A549 (cell line): ENCODE measurements at regions not wholly inside any gene's neighbourhood (a gene's known extent, or its start where the extent isn't known, plus 50 kb on each side); places are given as distances from the start of the nearest gene placed in this dataset.

Experiments
- ATAC-seq, 2 experiments: fragments of 200-7000 bp in 1 of 2; fragments of >200 bp in 1 of 2; cut with Nextera tagmentation in 1 of 2; cut with Tn5 transposase in 1 of 2; 3 replicates each; pipeline versions ENCODE4 v1.8.0 to v1.9.1; 2018 to 2020; ENCODE audit warnings: mild to moderate bottlenecking in 1 of 2, moderate library complexity in 1 of 2
- CTCF ChIA-PET: fragments of 300-600 bp; sonication (Branson Sonifier 250); formaldehyde crosslinking; extraction: SDS; loops from one replicate; lab custom pipeline; 2021; ENCODE audit warnings: antibody characterized with exemption, inconsistent platforms; lab: Yijun Ruan, JAX
- POLR2A ChIA-PET: fragments of 350-600 bp; formaldehyde crosslinking; extraction: SDS; loops from one replicate; lab custom pipeline; 2021; ENCODE audit warnings: antibody characterized with exemption, inconsistent platforms; lab: Yijun Ruan, JAX
- DNase-seq, 2 experiments: peaks; one replicate each; pipeline versions ENCODE4 v3.0.0 to v3.0.0-alpha.2; 2011 to 2016; ENCODE audit warnings: low read depth in 1 of 2, low spot score in 1 of 2
- FAIRE-seq: peaks from 2 replicates; lab custom pipeline; 2011; peaks lifted over from hg19 to GRCh38; lab: Jason Lieb, UNC
- H3K27ac ChIP-seq, 2 experiments: fragments of >200 bp; sonication (Bioruptor Twin); formaldehyde crosslinking; 3 replicates each; pipeline ENCODE4 v1.5.1; 2016 to 2017
- H3K4me1 ChIP-seq: fragments of >200 bp; sonication (Bioruptor Twin); formaldehyde crosslinking; 3 replicates; pipeline ENCODE4 v1.6.1; 2016
- H3K4me2 ChIP-seq: fragments of >200 bp; sonication (Bioruptor Twin); formaldehyde crosslinking; 3 replicates; pipeline ENCODE4 v1.6.1; 2016
- H3K4me3 ChIP-seq: fragments of >200 bp; sonication (Bioruptor Twin); formaldehyde crosslinking; 3 replicates; pipeline ENCODE4 v1.5.1; 2016
- H3K9me3 ChIP-seq: fragments of >200 bp; sonication (Bioruptor Twin); formaldehyde crosslinking; 3 replicates; pipeline ENCODE4 v1.6.1; 2016
- BHLHE40 ChIP-seq: IDR thresholded peaks from 2 replicates; pipeline ENCODE4 v1.6.1; 2012; ENCODE audit warnings: low read depth, low read length, inconsistent platforms
- CBX8 ChIP-seq: fragments of 200-600 bp; sonication (generic); IDR thresholded peaks from 2 replicates; pipeline ENCODE4 v1.6.1; 2016
- CEBPB ChIP-seq, 2 experiments: fragments of >200 bp in 1 of 2; sonication (Bioruptor Twin) in 1 of 2; formaldehyde crosslinking in 1 of 2; IDR thresholded peaks; 2 replicates each; pipeline ENCODE4 v1.6.1; 2012 to 2016
- CHD4 ChIP-seq: fragments of 200-600 bp; sonication (generic); IDR thresholded peaks from 2 replicates; pipeline ENCODE4 v1.6.1; 2016; ENCODE audit warnings: antibody characterized with exemption, mild to moderate bottlenecking, borderline replicate concordance
- EHF ChIP-seq: fragments of 250-450 bp; sonication (Bioruptor Pico); IDR thresholded peaks from 2 replicates; pipeline ENCODE4 v1.5.0; 2020; ENCODE audit warnings: mild to moderate bottlenecking
- FOSB ChIP-seq: fragments of 250-450 bp; sonication (Bioruptor Pico); IDR thresholded peaks from 2 replicates; pipeline ENCODE4 v1.5.0; 2020; ENCODE audit warnings: mild to moderate bottlenecking, moderate library complexity
- FOXS1 ChIP-seq: fragments of 250-450 bp; sonication (Bioruptor Pico); IDR thresholded peaks from 2 replicates; pipeline ENCODE4 v1.5.0; 2020; ENCODE audit warnings: mild to moderate bottlenecking, moderate library complexity
- GATA3 ChIP-seq: IDR thresholded peaks from 2 replicates; pipeline ENCODE4 v1.6.1; 2012; ENCODE audit warnings: borderline replicate concordance
- HDAC2 ChIP-seq: fragments of 200-600 bp; sonication (generic); IDR thresholded peaks from 2 replicates; pipeline ENCODE4 v1.6.1; 2016
- HEYL ChIP-seq: fragments of 250-450 bp; sonication (Bioruptor Pico); IDR thresholded peaks from 2 replicates; pipeline ENCODE4 v1.8.0; 2021; ENCODE audit warnings: mild to moderate bottlenecking, moderate library complexity
- HOXA7 ChIP-seq: fragments of 250-450 bp; sonication (Bioruptor Pico); IDR thresholded peaks from 2 replicates; pipeline ENCODE4 v1.5.0; 2020; ENCODE audit warnings: mild to moderate bottlenecking, moderate library complexity
- JUNB ChIP-seq: fragments of >200 bp; sonication (Bioruptor Twin); formaldehyde crosslinking; IDR thresholded peaks from 2 replicates; pipeline ENCODE4 v1.6.1; 2016
- PHF8 ChIP-seq: fragments of 200-600 bp; sonication (generic); IDR thresholded peaks from 2 replicates; pipeline ENCODE4 v1.6.1; 2016; ENCODE audit warnings: low read depth, mild to moderate bottlenecking, antibody characterized with exemption, moderate library complexity, borderline replicate concordance
- RCOR1 ChIP-seq: fragments of 150-350 bp; IDR thresholded peaks from 2 replicates; pipeline ENCODE4 v1.6.1; 2014; ENCODE audit warnings: antibody characterized with exemption, low read length, low read depth
- SREBF2 ChIP-seq: fragments of 450-650 bp; IDR thresholded peaks from 2 replicates; pipeline ENCODE4 v1.6.1; 2014; ENCODE audit warnings: mild to moderate bottlenecking, moderate library complexity
- TP53 ChIP-seq: fragments of 250-450 bp; sonication (Bioruptor Pico); IDR thresholded peaks from 2 replicates; pipeline ENCODE4 v1.5.0; 2021; ENCODE audit warnings: mild to moderate bottlenecking, moderate library complexity
- ZFP36 ChIP-seq: fragments of 450-650 bp; IDR thresholded peaks from 2 replicates; pipeline ENCODE4 v1.6.1; 2014; ENCODE audit warnings: borderline replicate concordance; ENCODE audit not compliant: partially characterized antibody
- ZNF302 ChIP-seq: fragments of 250-450 bp; sonication (Bioruptor Pico); IDR thresholded peaks from 2 replicates; pipeline ENCODE4 v1.9.0; 2021; ENCODE audit warnings: inconsistent platforms, mild to moderate bottlenecking, moderate library complexity
- ZSCAN20 ChIP-seq: fragments of 250-450 bp; sonication (Bioruptor Pico); IDR thresholded peaks from 2 replicates; pipeline ENCODE4 v1.8.0; 2022; ENCODE audit warnings: mild to moderate bottlenecking, moderate library complexity
- WGBS: methylation state at CpG from one replicate; pipeline ENCODE4 v1.1.6; 2017; ENCODE audit errors: missing lambda C conversion rate; 5-methylcytosine and 5-hydroxymethylcytosine counted together
- TF ChIP-seq, protein P1 (sequence below): IDR thresholded peaks from 2 replicates; pipeline ENCODE4 v1.6.1; 2012; ENCODE audit warnings: low read depth, borderline replicate concordance
- TF ChIP-seq, protein P2 (sequence below): fragments of >200 bp; sonication (Bioruptor Twin); formaldehyde crosslinking; IDR thresholded peaks from 3 replicates; pipeline ENCODE4 v1.6.1; 2016
- TF ChIP-seq, protein P3 (sequence below): IDR thresholded peaks from 2 replicates; pipeline ENCODE4 v1.6.1; 2012
- TF ChIP-seq, protein P4 (sequence below): fragments of 450-650 bp; IDR thresholded peaks from 2 replicates; pipeline ENCODE4 v1.6.1; 2014; ENCODE audit warnings: antibody characterized with exemption
- TF ChIP-seq, protein P5 (sequence below): fragments of 250-450 bp; sonication (Bioruptor Pico); IDR thresholded peaks from 2 replicates; pipeline ENCODE4 v1.5.0; 2020; ENCODE audit warnings: low read depth, mild to moderate bottlenecking, moderate library complexity

DNA sequence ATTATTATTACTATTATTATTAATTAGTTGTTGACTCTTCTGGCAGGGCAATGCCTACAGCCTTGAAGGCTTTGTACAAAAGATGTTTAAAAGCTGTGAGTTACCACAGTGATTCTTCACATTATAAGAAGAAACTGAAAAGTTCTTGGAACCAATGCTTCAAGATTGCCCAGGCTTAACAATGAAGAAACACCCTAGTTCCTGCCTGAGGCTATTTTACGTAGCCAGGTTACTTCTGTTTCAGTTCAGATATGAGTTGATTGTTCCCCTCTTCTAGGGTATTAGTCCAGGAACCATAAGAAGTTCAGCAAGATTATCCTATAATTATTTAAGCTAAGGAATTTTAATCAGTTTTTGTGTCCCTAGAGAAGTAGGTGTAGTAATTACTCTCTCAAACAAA is 154.6 kb upstream of the CDH12 start:
- H3K27ac ChIP-seq = no peak overlapping the region
- FAIRE-seq = no peak
- H3K4me2 ChIP-seq = no peak overlapping the region
- no peak overlapping the region for H3K4me3 ChIP-seq
- no peak for ATAC-seq
- no peaks in the 10 kb centered on the region for H3K9me3 ChIP-seq
- DNase-seq = no peak
- TF ChIP-seq, protein P1, sequence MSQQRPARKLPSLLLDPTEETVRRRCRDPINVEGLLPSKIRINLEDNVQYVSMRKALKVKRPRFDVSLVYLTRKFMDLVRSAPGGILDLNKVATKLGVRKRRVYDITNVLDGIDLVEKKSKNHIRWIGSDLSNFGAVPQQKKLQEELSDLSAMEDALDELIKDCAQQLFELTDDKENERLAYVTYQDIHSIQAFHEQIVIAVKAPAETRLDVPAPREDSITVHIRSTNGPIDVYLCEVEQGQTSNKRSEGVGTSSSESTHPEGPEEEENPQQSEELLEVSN = no peak
- TF ChIP-seq CEBPB (IDR thresholded peaks at IDR 0.05) (no peak), FOSB (CRISPR knock-in tag) (no peak), JUNB (no peak), PHF8 (no peak), ZFP36 (no peak)
- TF ChIP-seq, protein P2, sequence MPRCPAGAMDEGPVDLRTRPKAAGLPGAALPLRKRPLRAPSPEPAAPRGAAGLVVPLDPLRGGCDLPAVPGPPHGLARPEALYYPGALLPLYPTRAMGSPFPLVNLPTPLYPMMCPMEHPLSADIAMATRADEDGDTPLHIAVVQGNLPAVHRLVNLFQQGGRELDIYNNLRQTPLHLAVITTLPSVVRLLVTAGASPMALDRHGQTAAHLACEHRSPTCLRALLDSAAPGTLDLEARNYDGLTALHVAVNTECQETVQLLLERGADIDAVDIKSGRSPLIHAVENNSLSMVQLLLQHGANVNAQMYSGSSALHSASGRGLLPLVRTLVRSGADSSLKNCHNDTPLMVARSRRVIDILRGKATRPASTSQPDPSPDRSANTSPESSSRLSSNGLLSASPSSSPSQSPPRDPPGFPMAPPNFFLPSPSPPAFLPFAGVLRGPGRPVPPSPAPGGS = no peak
- ChIA-PET POLR2A (no interaction called here), CTCF (no interaction called here)
- no peaks in the 10 kb centered on the region for H3K4me1 ChIP-seq
- WGBS = 10% methylated on average over 1 of the region's 1 CpG

- TF ChIP-seq CHD4 (no peak), BHLHE40 (no peak), RCOR1 (no peak), CBX8 (no peak), SREBF2 (no peak), HEYL (CRISPR knock-in tag) (no peak), ZNF302 (no peak), ZFP36 (no peak), TP53 (CRISPR knock-in tag) (no peak), ZSCAN20 (CRISPR knock-in tag) (no peak), FOXS1 (no peak)
- TF ChIP-seq, protein P3, sequence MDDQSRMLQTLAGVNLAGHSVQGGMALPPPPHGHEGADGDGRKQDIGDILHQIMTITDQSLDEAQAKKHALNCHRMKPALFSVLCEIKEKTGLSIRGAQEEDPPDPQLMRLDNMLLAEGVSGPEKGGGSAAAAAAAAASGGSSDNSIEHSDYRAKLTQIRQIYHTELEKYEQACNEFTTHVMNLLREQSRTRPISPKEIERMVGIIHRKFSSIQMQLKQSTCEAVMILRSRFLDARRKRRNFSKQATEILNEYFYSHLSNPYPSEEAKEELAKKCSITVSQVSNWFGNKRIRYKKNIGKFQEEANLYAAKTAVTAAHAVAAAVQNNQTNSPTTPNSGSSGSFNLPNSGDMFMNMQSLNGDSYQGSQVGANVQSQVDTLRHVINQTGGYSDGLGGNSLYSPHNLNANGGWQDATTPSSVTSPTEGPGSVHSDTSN = no peak
- TF ChIP-seq, protein P4, sequence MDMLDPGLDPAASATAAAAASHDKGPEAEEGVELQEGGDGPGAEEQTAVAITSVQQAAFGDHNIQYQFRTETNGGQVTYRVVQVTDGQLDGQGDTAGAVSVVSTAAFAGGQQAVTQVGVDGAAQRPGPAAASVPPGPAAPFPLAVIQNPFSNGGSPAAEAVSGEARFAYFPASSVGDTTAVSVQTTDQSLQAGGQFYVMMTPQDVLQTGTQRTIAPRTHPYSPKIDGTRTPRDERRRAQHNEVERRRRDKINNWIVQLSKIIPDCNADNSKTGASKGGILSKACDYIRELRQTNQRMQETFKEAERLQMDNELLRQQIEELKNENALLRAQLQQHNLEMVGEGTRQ = no peak
- TF ChIP-seq, protein P5, sequence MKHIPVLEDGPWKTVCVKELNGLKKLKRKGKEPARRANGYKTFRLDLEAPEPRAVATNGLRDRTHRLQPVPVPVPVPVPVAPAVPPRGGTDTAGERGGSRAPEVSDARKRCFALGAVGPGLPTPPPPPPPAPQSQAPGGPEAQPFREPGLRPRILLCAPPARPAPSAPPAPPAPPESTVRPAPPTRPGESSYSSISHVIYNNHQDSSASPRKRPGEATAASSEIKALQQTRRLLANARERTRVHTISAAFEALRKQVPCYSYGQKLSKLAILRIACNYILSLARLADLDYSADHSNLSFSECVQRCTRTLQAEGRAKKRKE (CRISPR knock-in tag) = no peak
- Histone ChIP-seq H3K4me2 (no peak overlapping the region), H3K4me3 (no peak overlapping the region), H3K4me1 (no peaks in the 10 kb centered on the region), H3K9me3 (no peaks in the 10 kb centered on the region), H3K27ac (no peak overlapping the region)
- no peak for ATAC-seq
- ChIA-PET POLR2A (no interaction called here), CTCF (no interaction called here)
- no peak for DNase-seq
- FAIRE-seq = no peak
- 33% methylated on average over 1 of the region's 1 CpG for WGBS
Measured at GRCh38 chr5:23007236-23007635, 154.1 kb upstream of the CDH12 start.

DNA sequence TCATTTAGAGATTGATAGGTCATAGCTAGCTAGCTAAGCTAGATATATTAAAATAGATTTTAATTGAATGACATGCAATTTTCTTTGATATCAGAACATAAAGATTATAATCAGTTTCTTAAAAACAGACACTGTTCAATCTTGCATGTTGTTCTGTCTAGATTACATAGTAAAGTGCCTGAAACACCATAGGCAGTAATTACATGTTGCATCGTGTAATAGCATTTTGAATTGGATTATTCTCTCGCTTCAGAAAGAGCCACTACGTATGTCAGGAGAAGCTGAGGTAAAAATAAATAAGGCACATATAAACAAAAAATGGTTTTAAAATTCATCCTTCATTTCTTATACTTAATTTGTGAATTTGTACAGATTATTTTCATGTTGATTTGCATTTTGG is 148.0 kb upstream of the CDH12 start:
- Histone ChIP-seq H3K9me3 (no peaks in the 10 kb centered on the region), H3K27ac (no peak overlapping the region), H3K4me2 (no peak overlapping the region), H3K4me3 (no peak overlapping the region), H3K4me1 (no peaks in the 10 kb centered on the region)
- TF ChIP-seq HDAC2 = no peak
- no peak for TF ChIP-seq ZNF302
- no peak for TF ChIP-seq EHF
- TF ChIP-seq HOXA7 (CRISPR knock-in tag) = no peak
- TF ChIP-seq GATA3 = no peak
- 7% methylated on average over 3 of the region's 3 CpGs for WGBS
- FAIRE-seq (no peak), DNase-seq (no peak), ATAC-seq (no peak)
- CTCF ChIA-PET = no interaction called here
- POLR2A ChIA-PET = no interaction called here
